Endothelial cell of umbilical vein (primary cell): ENCODE measurements at regions not wholly inside any gene's neighbourhood (a gene's known extent, or its start where the extent isn't known, plus 50 kb on each side); places are given as distances from the start of the nearest gene placed in this dataset.

Source experiments
- EZH2 ChIP-seq: IDR thresholded peaks from 2 replicates; pipeline ENCODE4 v1.6.1; 2012; ENCODE audit warnings: borderline replicate concordance, low read depth, mild to moderate bottlenecking, moderate library complexity, low read length, inconsistent platforms; ENCODE audit not compliant: severe bottlenecking
- FOS ChIP-seq: IDR thresholded peaks from 2 replicates; pipeline ENCODE4 v1.6.1; 2011; ENCODE audit warnings: mild to moderate bottlenecking, low read length, moderate library complexity, borderline replicate concordance; ENCODE audit not compliant: insufficient read depth
- GATA2 ChIP-seq: IDR thresholded peaks from 2 replicates; pipeline ENCODE4 v1.7.0; 2011; ENCODE audit warnings: low read depth, mild to moderate bottlenecking, moderate library complexity, mixed read lengths, low read length; ENCODE audit not compliant: insufficient read length, insufficient read depth
- JUN ChIP-seq: IDR thresholded peaks from 2 replicates; pipeline ENCODE4 v1.6.1; 2011; ENCODE audit warnings: borderline replicate concordance, low read depth; ENCODE audit not compliant: insufficient read length, insufficient read depth
- MYC ChIP-seq: IDR thresholded peaks from one replicate; pipeline ENCODE4 v1.6.1; 2011; ENCODE audit warnings: mild to moderate bottlenecking, low read depth, low read length
- POLR2A ChIP-seq: IDR thresholded peaks from 2 replicates; pipeline ENCODE4 v1.6.1; 2012; ENCODE audit warnings: low read depth, mild to moderate bottlenecking, control low read depth, low read length
- POLR2AphosphoS5 ChIP-seq: IDR thresholded peaks from 2 replicates; pipeline ENCODE4 v1.6.1; 2012; ENCODE audit warnings: low read depth, mild to moderate bottlenecking, control low read depth, low read length, moderate library complexity; ENCODE audit not compliant: insufficient read depth
- TF ChIP-seq, protein P1 (sequence below), 2 donors: IDR thresholded peaks; 1 replicate in 1 of 2; 2 replicates in 1 of 2; pipeline ENCODE4 v1.5.1; 2011; ENCODE audit warnings: low read length in 2 of 2, mild to moderate bottlenecking in 2 of 2, moderate library complexity in 2 of 2, control low read depth in 1 of 2, inconsistent platforms in 1 of 2, low read depth in 1 of 2; ENCODE audit not compliant: insufficient read depth in 1 of 2; ENCODE audit errors: extremely low read depth in 1 of 2
- TF ChIP-seq, protein P2 (sequence below): IDR thresholded peaks from 2 replicates; pipeline ENCODE4 v1.6.1; 2011; ENCODE audit not compliant: insufficient read depth, insufficient read length

DNA sequence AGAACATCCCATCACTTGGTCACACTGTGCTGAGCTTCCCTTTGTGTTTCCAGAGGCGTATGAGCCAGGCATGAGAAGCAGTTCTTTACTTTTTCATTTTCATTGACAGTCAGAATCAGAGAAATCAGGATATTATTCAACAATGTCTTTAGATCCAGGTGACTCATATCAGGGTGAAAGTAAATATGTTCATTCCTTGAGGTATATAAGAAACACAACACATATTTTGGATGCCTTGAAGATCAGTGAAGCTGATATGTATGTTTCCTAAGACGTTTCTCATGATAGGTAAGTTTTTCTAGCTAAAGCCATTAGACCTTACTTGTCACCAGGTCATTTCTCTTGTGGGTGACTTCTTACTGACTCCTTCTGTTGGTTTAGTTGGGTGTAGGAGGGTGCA is 505.6 kb downstream of the CDH26 start:
- TF ChIP-seq EZH2 (no peak), POLR2AphosphoS5 (no peak), POLR2A (no peak), FOS (no peak), JUN (no peak), MYC (no peak), GATA2 (no peak)
- TF ChIP-seq, protein P1, sequence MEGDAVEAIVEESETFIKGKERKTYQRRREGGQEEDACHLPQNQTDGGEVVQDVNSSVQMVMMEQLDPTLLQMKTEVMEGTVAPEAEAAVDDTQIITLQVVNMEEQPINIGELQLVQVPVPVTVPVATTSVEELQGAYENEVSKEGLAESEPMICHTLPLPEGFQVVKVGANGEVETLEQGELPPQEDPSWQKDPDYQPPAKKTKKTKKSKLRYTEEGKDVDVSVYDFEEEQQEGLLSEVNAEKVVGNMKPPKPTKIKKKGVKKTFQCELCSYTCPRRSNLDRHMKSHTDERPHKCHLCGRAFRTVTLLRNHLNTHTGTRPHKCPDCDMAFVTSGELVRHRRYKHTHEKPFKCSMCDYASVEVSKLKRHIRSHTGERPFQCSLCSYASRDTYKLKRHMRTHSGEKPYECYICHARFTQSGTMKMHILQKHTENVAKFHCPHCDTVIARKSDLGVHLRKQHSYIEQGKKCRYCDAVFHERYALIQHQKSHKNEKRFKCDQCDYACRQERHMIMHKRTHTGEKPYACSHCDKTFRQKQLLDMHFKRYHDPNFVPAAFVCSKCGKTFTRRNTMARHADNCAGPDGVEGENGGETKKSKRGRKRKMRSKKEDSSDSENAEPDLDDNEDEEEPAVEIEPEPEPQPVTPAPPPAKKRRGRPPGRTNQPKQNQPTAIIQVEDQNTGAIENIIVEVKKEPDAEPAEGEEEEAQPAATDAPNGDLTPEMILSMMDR (IDR thresholded peaks at IDR 0.05; ENCODE audit: extremely low read depth in 1 of 2, insufficient read depth in 1 of 2, low read depth in 1 of 2, low read length in 2 of 2), result no peak
- TF ChIP-seq, protein P2, sequence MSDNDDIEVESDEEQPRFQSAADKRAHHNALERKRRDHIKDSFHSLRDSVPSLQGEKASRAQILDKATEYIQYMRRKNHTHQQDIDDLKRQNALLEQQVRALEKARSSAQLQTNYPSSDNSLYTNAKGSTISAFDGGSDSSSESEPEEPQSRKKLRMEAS, result no peak
